Tongue (tissue), 1 donor: ENCODE measurements at regions not wholly inside any gene's neighbourhood (a gene's known extent, or its start where the extent isn't known, plus 50 kb on each side); places are given as distances from the start of the nearest gene placed in this dataset.

ENCODE experiments used
- DNase-seq: peaks from one replicate; pipeline ENCODE4 v3.0.0-alpha.2; 2015

DNA sequence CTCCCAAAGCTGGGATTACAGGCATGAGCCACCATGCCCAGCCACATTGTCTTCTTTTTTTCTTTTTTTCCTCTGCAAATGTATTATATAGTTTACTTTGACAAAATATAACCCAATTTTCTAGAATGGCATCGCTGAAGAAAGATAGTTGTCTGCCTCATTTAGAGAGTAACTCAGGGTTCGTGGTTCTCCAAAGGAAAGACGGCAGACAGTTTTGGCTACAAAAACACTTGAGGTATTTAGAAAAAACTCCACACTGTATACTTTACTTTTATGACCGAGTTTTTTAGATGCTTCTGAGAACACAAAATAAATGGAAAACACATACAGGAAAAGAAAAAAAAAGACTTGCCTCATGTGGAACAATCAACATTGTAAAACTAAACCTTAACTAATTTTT is 369.1 kb upstream of the ATP2B1 start:
- no peak for DNase-seq

DNA sequence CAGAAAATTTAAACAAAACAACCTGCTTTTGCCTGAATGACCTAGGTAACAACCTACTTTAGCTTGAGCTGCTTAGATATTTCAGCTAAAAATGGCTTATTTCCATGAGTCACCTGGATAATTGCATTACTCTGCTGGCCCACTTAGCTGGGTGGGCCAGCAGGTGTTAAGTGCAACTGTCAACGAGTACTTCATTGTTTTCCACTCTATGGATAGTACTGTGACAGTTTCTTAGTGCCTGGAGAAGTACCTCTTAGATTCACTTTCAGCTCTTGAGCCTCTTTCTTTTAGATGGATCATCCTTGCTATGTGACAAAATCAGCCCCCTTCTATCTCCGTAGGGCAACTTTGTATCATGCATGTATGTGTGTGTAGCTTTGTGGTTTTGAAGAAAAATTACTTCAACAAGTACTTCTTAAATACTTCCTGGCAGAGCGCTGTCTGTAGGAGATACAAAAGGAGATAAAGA is 368.2 kb upstream of the ATP2B1 start:
- DNase-seq, result no peak

DNA sequence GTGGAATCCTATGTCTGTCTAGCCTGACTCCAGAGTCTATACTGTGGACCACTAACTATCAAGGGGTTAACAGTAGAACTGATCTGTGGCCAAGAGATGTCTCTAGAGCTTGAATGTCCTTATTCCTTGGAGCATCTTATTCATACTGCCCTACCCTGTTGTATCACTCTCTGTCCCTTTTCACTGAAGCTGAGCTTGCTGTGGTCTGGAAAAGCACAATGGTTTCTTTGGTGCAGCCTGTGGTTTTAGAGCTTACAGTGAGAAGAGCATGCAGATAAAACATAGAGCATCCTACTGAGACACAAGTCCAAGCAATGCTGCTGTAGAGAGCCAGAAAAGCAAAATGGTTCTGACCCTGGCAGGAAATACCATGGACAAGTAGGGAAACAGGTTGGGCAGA is 367.0 kb upstream of the ATP2B1 start:
- no peak for DNase-seq

DNA sequence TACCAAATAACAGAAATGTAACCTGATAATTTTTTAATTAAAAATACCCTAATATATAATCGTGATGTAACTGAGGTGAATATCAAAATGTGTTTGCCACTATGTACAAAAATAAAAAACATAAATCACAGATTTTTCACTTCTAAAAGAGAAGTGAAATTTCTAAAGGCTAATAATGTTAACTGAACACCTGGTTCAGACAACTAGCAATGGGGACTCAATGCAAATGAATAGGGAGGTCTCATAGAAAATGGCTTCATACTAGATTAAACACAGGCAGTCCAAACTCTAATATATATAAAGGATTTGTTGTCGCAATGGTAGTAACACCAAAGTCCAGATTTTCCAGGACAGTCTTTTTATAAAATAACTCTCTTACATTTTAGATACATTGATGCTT is 365.4 kb upstream of the ATP2B1 start:
- no peak for DNase-seq

DNA sequence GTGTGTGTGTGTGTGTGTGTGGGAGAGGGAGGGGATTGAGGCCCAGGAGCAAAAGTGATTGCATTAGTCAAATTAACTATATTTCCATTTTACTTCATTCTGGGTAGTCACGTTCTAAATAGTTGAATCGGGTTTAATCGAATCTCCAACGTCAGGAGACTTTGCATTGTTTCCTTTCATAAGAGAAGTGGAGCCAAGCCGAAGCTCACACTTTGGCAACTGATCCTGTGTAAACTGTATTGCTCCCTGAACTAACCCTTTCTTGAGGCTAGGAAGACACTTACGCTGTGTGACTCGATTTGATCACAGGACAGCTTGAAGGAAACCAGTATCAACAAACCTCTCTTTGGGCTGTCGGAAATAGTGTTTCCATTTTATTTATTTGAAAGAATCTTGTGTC is 363.4 kb upstream of the ATP2B1 start:
- no peak for DNase-seq

DNA sequence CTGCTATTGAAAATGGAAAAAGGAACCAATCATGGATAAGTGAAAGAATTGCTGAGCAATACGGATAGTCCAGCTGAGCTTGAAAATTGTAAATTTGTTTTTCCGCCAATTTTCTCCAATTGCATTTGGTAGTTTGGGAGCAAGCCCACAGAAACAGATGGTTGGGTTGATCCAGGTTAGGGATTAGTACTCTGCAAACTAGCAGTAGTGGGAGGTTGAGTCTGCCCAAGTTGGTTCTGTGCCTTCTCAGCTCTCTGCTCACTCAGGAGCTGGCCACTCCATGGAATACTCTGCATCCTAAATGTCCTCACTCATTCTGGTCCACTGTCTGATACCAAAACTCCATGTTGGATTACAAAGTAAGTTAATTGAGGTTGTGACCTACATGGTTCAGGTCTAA is 361.1 kb upstream of the ATP2B1 start:
- no peak for DNase-seq

DNA sequence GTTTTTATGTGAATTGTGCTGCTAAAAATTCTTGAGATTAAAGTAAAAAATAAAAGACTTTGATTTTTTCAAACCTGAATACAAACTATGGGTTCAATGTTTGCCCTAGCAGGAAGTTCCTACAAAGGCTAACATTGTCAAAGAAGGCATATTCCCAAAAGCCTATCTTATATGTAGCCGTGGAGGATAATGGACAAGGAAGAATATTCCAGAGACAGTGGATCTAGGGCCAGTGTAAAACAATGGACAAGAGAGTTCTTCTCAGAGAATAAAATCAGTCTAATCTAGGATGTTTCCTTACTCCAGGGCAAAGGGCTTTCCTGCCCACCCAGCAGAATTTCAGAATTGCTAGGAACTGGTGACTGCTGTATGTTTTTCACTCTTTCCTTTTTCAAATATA is 359.2 kb upstream of the ATP2B1 start:
- DNase-seq, result no peak

DNA sequence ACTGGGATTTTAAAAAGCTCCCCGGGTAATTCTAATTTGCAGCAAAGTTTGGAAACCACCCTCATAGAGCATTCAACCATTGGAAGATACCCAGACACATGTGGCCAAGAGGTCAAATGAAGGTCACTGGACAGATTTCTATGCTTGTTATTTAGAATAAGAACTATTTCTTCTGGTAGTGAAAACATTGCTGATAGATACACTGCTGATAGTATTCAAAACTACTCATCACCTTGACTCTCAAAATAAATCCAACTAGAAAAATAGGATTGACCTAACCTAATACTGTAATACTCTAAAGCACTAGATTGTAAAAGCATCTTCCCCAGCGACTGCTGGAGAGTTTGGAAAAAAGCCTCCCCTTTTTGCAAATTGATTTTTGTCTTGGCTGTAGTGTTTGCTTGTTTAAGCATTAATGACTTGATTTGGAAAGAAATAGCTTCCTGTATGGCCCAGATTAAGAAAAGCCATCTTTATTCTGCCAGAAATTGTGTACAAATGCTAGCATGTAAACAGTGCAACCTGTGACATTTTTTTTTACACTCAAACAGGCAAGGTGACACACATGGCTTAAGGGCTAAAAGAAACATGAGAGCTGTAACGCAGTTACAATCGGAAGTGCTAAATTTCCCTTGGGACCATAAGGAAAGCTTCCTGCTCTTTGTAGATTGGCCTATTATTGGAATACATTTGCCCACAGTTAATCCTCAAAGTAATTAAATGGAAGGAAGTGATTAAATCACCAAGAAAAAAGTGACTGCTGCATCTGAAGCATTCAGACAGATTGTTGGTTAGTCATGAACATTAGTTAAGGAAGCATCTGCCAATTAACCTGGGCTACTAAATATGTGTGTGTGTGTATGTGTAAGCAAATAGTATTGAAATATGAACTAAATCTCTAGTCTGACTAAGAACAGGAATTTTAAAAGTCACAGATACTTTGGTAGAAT is 356.5 kb upstream of the ATP2B1 start:
- peak; percentile 20 for DNase-seq

DNA sequence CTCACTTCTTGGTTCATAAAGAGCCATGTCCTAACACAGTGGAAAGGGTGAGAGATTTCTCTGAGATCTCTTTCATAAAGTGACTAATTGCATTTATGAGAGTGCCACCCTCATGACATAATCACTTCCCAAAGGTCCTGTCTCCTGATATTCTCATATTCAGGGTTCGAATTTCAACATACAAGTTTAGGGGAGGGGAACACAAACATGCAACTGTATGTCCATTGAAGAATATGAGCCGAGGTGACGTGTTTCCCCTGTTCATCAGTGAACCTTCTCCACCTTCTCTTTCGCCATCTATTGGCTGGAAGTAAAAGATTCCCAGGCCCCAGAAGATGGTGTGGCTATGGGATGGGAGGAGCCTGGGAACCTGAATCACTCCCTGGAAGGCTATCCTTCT is 354.2 kb upstream of the ATP2B1 start:
- no peak for DNase-seq

DNA sequence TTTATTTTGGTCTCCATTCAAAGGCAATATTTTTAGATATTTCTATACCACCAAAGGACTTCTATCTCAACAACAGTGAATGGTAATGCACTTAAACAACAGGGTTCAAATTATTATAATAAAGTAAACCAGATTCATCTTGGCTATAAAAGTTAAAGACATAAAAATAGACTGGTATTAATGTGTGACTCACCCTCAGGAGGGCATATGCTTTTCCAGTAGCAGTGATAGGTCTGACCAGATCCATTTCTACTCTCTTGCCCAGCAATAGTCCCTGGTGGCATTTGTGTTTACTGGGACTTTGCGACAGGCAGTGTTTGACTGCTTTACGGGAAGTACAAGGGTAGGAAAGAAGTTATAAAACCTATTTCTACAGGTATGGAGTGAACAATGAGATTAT is 353.2 kb upstream of the ATP2B1 start:
- no peak for DNase-seq

DNA sequence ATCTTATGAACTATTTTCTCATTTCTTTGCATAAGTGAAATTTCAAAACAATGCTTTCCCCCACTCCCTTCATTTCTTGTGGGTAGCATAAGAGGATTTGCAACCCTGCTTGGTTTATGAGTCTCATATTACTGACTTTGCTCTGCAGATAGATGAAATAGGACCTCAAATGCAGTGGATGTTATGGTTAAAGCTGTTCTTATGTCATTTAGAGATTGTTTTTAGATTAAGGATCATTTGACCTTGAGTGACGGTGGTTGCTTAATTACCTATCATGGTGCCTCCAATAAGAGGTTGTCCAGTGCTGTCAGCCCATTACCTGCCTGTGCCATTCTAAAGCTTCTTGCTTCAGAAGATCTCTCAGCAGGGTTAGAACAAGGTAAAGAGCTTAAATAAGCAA is 351.4 kb upstream of the ATP2B1 start:
- no peak for DNase-seq

DNA sequence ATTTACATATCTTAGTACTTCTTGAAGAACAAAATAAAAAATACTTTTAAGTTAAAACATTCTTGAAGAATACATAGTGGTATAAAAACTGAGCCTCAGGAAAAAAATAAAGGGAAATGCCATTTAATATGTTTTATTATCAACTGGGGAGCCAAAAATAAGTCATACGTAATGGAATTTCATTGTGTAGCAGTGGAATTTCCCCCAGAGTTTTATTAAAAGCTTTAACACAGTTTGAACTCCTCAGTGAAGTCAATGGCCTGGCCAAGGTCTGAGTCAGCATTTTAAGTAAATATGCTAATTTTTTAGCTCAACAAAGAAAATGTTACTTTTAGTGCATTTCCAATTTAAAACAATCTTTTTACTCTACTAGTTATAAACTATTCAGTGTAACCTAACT is 350.1 kb upstream of the ATP2B1 start:
- DNase-seq, result peak; percentile 21

DNA sequence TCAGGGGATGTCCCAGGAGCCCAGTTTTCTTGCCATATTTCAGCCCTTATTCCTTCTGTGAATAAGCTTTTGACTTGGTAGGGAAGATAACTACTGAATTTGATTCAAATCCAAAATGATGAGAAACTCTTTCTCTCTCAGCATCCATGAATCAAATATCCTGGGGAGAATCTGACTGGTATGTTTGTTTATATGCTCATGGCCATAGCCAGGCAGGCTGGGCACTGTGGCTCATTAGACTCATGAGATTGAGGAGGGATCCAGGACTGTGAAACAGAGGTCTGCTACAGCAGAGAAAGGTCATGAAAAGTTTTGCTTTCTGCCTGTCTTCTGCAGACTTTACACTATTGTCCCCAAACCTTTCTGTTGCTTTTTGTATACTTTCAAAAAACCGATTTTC is 346.4 kb upstream of the ATP2B1 start:
- no peak for DNase-seq

DNA sequence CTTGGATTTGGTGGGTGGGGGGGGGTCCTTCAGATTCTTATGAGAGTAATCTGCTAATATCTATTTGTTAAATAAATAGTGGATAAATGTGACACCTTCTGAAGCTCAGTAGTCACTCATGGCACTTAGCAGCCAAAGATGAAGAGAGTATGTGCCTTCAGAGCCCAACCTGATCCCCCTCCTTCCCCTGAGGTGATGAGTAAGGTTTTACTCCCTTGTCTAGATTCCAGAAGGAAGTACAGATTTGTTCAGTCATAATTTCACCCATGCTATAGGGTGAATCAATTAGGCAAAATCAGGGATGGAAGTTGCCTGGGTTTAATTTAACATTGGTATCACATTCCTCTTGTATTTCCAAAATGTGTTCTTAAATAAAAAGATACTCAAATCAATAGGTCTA is 340.3 kb upstream of the ATP2B1 start:
- no peak for DNase-seq

DNA sequence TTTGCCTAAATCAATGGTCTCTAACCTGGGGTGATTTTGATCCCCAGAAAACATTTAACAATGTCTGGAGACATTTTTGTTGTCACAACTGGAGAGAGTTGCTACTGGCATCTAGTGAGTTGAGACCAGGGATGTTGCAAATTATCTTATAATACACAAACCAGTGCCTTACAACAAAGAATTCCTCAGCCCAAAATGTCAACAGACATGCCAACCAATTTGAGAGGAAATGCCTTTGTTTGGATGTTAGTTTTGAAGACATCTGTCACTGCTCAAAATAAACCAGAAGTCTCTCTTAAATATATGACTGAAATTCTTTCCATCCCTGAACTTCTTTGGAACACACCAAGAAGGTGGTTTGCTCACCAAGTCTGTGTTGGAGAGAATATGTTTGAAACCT is 336.9 kb upstream of the ATP2B1 start:
- no peak for DNase-seq

DNA sequence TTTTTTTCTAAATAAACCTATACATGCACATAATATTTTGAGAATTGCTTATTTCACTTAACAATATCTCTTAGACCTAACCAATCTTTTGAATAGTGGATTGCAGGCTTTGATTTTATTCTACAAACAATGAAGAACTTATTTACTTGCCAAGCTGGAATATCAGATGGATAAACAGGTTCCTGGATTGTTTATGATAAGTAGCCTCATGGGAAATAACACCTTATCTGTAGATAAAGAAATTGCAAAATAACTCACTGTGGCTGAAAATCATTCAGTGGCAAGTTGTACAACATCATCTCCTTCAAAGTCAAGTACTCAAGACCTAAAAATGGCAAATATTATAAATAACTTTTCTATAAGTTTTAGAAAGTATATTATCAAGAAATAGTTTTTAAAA is 335.4 kb upstream of the ATP2B1 start:
- no peak for DNase-seq

DNA sequence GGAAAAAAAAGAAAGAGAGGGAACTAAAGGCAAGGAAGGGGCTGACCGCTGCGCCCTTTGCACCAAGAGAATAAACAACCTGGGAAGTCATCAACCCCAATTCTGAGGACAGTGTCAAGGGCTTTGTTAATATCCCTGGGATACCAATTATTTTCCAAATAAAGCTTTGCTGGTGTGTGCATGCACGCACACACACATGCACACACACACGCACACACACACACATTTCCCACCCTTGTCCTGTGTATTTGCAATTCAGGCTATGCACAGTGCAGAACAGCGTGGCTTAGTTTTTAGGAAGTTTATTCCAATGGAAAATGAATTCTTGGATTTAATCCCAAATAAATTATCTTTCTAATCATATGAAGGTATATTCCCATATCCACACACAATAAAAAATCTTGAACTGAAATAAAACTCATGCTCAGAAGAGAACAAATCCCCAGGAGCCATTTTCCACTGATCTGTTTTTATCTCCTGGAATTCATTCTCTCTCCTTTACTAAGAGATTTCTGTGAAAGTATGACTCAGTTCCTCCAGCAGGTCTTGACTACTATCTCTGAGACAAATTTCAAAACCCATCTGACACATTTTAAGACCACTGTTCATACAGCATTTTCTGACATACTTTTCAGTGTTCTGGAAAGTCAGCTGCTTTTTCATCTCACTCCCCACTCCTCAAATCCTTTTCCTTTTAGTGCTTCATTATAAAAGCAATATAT is 334.4 kb upstream of the ATP2B1 start:
- DNase-seq, result no peak

DNA sequence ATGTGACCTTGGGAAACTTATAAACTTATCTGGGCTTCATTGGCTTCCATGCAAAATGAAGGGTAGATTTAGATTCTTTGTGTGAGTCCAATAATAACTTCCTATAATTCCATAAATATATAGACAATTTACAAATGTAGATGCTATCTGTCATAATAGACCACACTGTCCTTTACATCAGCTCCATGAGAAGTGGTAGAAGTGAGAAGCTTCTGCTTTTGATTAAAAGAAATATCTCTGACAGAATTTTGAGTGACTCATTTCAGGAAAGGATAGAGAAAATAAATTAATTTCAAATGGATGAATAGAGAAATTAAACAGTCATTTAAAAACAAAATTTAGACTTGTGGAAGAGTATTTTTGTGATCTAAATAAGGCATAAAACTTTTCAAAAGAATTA is 329.7 kb upstream of the ATP2B1 start:
- DNase-seq, result no peak

DNA sequence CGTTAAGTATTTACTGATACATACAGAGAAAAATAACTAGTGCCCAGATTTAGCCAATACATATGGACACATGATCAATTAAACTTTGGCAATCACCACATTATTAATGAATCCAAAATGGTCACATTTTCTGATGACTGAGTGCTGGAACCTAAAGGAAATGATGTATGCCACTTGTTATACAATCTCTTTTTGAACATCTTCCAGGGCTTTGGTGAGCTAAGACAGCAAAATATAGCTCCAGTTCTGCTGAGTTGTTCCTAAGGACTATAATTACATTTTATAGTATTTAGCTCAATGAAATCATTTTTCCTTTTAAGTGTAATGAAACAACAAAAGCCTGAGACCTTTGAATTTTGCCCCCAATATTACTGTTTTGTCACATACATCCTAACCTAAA is 329.1 kb upstream of the ATP2B1 start:
- peak; percentile 20 for DNase-seq

DNA sequence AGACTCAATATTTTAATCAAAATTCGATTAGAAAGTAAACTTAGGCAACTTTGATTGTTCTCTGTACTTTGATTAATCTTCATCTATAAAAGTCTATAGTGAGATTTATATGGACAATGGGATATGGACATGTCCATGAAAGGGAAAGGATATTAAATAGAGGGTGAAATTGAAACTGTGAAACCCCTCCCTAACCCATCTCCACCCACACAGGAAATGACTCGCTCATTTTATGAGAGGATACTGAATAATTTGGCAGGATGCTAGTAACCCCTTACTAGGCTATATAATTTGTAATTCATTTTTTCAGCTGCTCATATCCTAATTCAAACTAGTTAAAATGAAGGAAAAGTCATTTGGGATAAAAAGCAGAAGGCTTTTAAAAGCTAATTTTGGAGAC is 328.0 kb upstream of the ATP2B1 start:
- DNase-seq, result no peak

DNA sequence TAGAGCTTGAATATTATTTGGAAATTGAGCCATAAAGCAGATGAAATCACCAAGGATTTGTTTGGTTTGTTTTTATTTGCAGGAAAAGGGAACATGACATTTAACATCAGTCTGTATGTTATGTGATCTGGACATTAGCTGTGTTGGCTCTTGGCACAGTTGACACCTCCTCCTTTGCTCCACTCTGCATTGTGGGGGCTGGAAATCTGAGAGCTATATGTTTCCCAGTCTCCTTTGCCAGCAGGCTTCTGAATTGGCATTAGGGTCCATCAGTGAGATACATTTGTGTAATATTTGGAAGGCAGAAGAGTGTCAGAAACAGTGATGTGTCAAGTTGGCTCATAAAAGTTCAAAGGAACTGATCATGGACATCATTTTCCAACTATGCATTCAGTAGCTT is 322.1 kb upstream of the ATP2B1 start:
- peak; percentile 25 for DNase-seq

DNA sequence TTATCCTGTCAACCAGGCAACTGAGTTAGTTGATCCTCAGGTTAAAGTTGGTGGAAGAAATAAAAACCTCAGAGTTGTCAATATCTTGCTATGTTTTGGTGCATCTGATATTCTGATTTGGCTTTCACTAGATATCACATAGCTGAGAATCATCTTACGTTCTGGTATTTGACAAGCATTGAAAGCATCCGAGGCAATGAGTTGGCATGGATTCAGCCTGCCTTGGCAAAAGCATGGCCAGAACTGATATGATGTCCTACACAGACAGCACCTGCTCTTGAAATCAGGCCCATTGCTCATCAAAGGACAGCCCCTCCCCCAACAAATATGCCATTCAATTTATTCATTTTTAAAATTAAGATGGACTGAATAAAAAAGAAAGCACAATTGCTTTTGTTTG is 320.7 kb upstream of the ATP2B1 start:
- DNase-seq, result peak; percentile 67

DNA sequence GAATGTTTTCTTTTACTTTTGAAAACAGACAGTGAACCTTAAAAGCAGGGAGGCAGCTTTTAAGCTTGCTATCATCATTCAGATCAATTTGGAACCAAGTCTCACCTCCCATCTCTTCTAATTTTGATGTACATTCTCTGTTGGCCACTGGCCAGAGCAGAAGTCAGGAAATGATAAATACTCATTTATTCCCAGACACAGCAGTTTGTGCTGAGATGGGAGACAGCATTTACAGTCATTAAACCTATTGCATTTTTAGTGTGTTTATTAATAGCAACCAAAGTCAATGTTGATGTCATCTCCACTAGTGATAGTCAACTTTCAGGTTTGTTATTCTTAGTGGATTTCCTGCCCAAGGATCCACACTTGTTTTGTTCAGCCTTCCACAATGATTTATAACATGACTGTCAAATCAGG is 320.0 kb upstream of the ATP2B1 start:
- DNase-seq, result peak; percentile 22
